Neural cell (in vitro differentiated cells): ENCODE measurements at regions not wholly inside any gene's neighbourhood (a gene's known extent, or its start where the extent isn't known, plus 50 kb on each side); places are given as distances from the start of the nearest gene placed in this dataset.
"Not testable (repeated sequence)": the region's sequence is repeated elsewhere in the genome, so short reads cannot be mapped to it uniquely, and the experiment has no call there.

Source experiments
- H2AFZ ChIP-seq: fragments of 200-600, 300-800 bp; sonication (generic), shearing (Covaris generic); 2 replicates; pipeline ENCODE4 v1.6.0; 2014; ENCODE audit warnings: low read depth, mild to moderate bottlenecking, antibody characterized with exemption, low read length, moderate library complexity
- H3F3A ChIP-seq: fragments of 200-600 bp; shearing (Covaris generic); 2 replicates; pipeline ENCODE4 v1.6.1; 2016; ENCODE audit warnings: mild to moderate bottlenecking, moderate library complexity, mixed read lengths, antibody characterized with exemption, low read length; ENCODE audit not compliant: insufficient read depth, poor library complexity, severe bottlenecking
- H3K27ac ChIP-seq: fragments of 200-600, 300-800 bp; sonication (generic), shearing (Covaris generic); 2 replicates; pipeline ENCODE4 v1.5.1; 2014; ENCODE audit warnings: mild to moderate bottlenecking, low read length, moderate library complexity
- H3K27me3 ChIP-seq: fragments of 300-800, 200-600 bp; sonication (generic), shearing (Covaris generic); 2 replicates; pipeline ENCODE4 v1.6.0; 2014; ENCODE audit warnings: mild to moderate bottlenecking, low read depth, low read length, moderate library complexity; ENCODE audit not compliant: insufficient read depth
- H3K36me3 ChIP-seq: fragments of 300-800, 200-600 bp; sonication (generic), shearing (Covaris generic); 2 replicates; pipeline ENCODE4 v1.5.1; 2014; ENCODE audit warnings: mild to moderate bottlenecking, antibody characterized with exemption, low read length, moderate library complexity; ENCODE audit not compliant: insufficient read depth
- H3K4me2 ChIP-seq: fragments of 300-800, 200-600 bp; sonication (generic), shearing (Covaris generic); 2 replicates; pipeline ENCODE4 v1.6.0; 2014; ENCODE audit warnings: mild to moderate bottlenecking, low read length
- H3K4me3 ChIP-seq: fragments of 300-800, 200-600 bp; sonication (generic), shearing (Covaris generic); 2 replicates; pipeline ENCODE4 v1.5.1; 2014; ENCODE audit warnings: mild to moderate bottlenecking, low read length, moderate library complexity
- H3K79me2 ChIP-seq: fragments of 200-600 bp; shearing (Covaris generic); replicated peaks from 2 replicates; pipeline ENCODE4 v1.6.0; 2014; ENCODE audit warnings: mild to moderate bottlenecking, low read length, moderate library complexity; ENCODE audit not compliant: insufficient read depth
- H3K9ac ChIP-seq: fragments of 300-800, 200-600 bp; sonication (generic), shearing (Covaris generic); 2 replicates; pipeline ENCODE4 v1.6.1; 2016; ENCODE audit warnings: mild to moderate bottlenecking, low read length, mixed read lengths
- H3K9me2 ChIP-seq: fragments of 200-600 bp; shearing (Covaris generic); 2 replicates; pipeline ENCODE4 v1.6.1; 2016; ENCODE audit warnings: mild to moderate bottlenecking, low read length, mixed read lengths; ENCODE audit not compliant: insufficient read depth
- H3K9me3 ChIP-seq: fragments of 200-600, 300-800 bp; sonication (generic), shearing (Covaris generic); 2 replicates; pipeline ENCODE4 v1.6.1; 2016; ENCODE audit warnings: mild to moderate bottlenecking, mixed run types, low read length, moderate library complexity, mixed read lengths
- H4K20me1 ChIP-seq: fragments of 200-600 bp; shearing (Covaris generic); 2 replicates; pipeline ENCODE4 v1.6.1; 2016; ENCODE audit warnings: mild to moderate bottlenecking, mixed run types; ENCODE audit not compliant: insufficient read depth
- EP300 ChIP-seq: fragments of 450-650 bp; conservative IDR thresholded peaks from 2 replicates; pipeline ENCODE4 v1.6.1; 2014; ENCODE audit warnings: antibody characterized with exemption, mild to moderate bottlenecking, moderate library complexity; ENCODE audit not compliant: poor library complexity, severe bottlenecking
- EZH2 ChIP-seq: fragments of 200-600, 300-800 bp; shearing (Covaris generic), sonication (generic); IDR thresholded peaks from 2 replicates; pipeline ENCODE4 v1.6.1; 2014; ENCODE audit warnings: antibody characterized with exemption, low read length, borderline replicate concordance, mild to moderate bottlenecking; ENCODE audit not compliant: insufficient read depth, poor library complexity, severe bottlenecking
- MXI1 ChIP-seq: fragments of 450-650 bp; conservative IDR thresholded peaks from 2 replicates; pipeline ENCODE4 v1.6.1; 2014; ENCODE audit warnings: antibody characterized with exemption, mild to moderate bottlenecking; ENCODE audit not compliant: poor library complexity, severe bottlenecking
- POLR2AphosphoS5 ChIP-seq: IDR thresholded peaks from 2 replicates; pipeline ENCODE4 v1.6.1; 2012
- RAD21 ChIP-seq: fragments of 450-650 bp; conservative IDR thresholded peaks from 2 replicates; pipeline ENCODE4 v1.6.1; 2014; ENCODE audit warnings: antibody characterized with exemption, mild to moderate bottlenecking, moderate library complexity
- SMC3 ChIP-seq: fragments of 450-650 bp; conservative IDR thresholded peaks from 2 replicates; pipeline ENCODE4 v1.6.1; 2014; ENCODE audit warnings: antibody characterized with exemption, mild to moderate bottlenecking, moderate library complexity; ENCODE audit not compliant: poor library complexity
- TAF1 ChIP-seq: IDR thresholded peaks from 2 replicates; pipeline ENCODE4 v1.6.1; 2012; ENCODE audit warnings: low read depth
- TF ChIP-seq, protein P1 (sequence below): IDR thresholded peaks from 2 replicates; pipeline ENCODE4 v1.6.1; 2012; ENCODE audit warnings: borderline replicate concordance
- TF ChIP-seq, protein P2 (sequence below): fragments of 450-650 bp; IDR thresholded peaks from 2 replicates; pipeline ENCODE4 v1.5.1; 2014; ENCODE audit warnings: antibody characterized with exemption, mild to moderate bottlenecking, moderate library complexity; ENCODE audit not compliant: poor library complexity, severe bottlenecking

DNA sequence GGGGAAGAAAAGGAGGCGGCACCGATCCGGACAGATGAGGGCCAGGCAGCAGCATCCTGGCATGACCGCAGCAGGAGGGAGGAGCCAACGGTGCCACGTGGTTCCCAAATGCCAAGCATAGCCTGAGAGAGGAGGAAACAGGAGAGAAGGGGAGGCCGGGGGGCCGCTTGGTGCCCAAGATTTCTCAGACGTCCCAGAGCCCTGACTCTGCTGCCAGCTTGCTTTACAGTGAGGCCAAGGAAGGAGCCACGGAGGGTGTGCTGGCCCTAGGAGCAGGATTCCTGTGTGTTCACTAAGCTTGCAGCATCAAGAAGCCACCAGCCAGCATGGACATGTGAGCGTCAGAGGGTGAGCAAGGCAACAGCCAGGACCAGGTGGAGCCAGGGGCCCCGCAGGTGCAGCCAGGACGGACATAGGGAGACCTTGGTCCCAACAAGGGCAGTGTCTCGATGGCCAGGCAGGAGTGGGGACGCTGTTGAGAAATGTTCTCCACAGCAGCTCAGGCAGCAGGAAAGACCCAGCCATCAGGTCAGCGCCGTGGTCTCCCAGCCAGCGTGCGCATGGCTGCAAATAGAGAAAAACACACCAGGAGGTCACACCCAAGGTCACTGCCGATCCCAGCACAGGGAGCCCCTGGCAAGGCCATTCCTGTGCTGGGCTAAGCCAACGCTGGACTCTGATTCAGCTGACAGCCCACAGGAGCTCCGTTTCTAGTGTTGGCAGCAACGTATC, 143.7 kb downstream of the DLL1 start:
- H3K4me2 ChIP-seq, result no peak overlapping the region
- no peak overlapping the region for H3K27ac ChIP-seq
- no peaks in the 10 kb centered on the region for H4K20me1 ChIP-seq
- H3K9me2 ChIP-seq, result no peaks in the 10 kb centered on the region
- no peaks in the 10 kb centered on the region for H3F3A ChIP-seq
- no peaks in the 10 kb centered on the region for H3K27me3 ChIP-seq
- TF ChIP-seq EP300 (no peak), POLR2AphosphoS5 (no peak), SMC3 (no peak), TAF1 (no peak), EZH2 (no peak), MXI1 (no peak), RAD21 (no peak)
- TF ChIP-seq, protein P1, sequence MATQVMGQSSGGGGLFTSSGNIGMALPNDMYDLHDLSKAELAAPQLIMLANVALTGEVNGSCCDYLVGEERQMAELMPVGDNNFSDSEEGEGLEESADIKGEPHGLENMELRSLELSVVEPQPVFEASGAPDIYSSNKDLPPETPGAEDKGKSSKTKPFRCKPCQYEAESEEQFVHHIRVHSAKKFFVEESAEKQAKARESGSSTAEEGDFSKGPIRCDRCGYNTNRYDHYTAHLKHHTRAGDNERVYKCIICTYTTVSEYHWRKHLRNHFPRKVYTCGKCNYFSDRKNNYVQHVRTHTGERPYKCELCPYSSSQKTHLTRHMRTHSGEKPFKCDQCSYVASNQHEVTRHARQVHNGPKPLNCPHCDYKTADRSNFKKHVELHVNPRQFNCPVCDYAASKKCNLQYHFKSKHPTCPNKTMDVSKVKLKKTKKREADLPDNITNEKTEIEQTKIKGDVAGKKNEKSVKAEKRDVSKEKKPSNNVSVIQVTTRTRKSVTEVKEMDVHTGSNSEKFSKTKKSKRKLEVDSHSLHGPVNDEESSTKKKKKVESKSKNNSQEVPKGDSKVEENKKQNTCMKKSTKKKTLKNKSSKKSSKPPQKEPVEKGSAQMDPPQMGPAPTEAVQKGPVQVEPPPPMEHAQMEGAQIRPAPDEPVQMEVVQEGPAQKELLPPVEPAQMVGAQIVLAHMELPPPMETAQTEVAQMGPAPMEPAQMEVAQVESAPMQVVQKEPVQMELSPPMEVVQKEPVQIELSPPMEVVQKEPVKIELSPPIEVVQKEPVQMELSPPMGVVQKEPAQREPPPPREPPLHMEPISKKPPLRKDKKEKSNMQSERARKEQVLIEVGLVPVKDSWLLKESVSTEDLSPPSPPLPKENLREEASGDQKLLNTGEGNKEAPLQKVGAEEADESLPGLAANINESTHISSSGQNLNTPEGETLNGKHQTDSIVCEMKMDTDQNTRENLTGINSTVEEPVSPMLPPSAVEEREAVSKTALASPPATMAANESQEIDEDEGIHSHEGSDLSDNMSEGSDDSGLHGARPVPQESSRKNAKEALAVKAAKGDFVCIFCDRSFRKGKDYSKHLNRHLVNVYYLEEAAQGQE, result no peak
- TF ChIP-seq, protein P2, sequence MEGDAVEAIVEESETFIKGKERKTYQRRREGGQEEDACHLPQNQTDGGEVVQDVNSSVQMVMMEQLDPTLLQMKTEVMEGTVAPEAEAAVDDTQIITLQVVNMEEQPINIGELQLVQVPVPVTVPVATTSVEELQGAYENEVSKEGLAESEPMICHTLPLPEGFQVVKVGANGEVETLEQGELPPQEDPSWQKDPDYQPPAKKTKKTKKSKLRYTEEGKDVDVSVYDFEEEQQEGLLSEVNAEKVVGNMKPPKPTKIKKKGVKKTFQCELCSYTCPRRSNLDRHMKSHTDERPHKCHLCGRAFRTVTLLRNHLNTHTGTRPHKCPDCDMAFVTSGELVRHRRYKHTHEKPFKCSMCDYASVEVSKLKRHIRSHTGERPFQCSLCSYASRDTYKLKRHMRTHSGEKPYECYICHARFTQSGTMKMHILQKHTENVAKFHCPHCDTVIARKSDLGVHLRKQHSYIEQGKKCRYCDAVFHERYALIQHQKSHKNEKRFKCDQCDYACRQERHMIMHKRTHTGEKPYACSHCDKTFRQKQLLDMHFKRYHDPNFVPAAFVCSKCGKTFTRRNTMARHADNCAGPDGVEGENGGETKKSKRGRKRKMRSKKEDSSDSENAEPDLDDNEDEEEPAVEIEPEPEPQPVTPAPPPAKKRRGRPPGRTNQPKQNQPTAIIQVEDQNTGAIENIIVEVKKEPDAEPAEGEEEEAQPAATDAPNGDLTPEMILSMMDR, result no peak
- no peaks in the 10 kb centered on the region for H3K9me3 ChIP-seq
- H3K9ac ChIP-seq, result no peak overlapping the region
- H3K36me3 ChIP-seq, result no peaks in the 10 kb centered on the region
- no peak overlapping the region for H2AFZ ChIP-seq
- H3K4me3 ChIP-seq, result no peak overlapping the region
- H3K79me2 ChIP-seq, result no peaks in the 10 kb centered on the region

DNA sequence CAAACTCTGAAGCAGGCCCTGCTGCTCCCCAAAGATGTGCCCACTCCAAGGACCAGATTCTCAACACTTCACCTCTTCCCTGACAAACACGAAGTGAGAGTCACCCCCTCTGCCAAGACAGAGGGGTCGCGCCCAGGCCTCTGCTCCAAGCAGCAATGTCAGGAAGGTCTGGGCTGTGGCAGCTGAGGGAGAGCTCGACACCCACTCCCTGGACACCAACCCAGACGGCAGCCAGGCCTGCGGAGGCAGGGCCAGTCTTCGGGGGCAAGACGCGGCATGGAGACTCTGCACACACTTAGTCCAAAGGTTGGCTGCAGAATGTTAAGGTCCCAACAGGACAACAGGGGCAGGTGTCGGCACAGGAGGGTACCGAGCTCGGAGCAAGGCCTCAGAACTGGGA, 144.2 kb downstream of the DLL1 start:
- H3K4me3 ChIP-seq, result no peak overlapping the region
- no peaks in the 10 kb centered on the region for H3K9me3 ChIP-seq
- H3K36me3 ChIP-seq, result no peaks in the 10 kb centered on the region
- no peak overlapping the region for H3K9ac ChIP-seq
- H2AFZ ChIP-seq, result no peak overlapping the region
- no peak overlapping the region for H3K27ac ChIP-seq
- H3K27me3 ChIP-seq, result no peaks in the 10 kb centered on the region
- no peak overlapping the region for H3K4me2 ChIP-seq
- no peaks in the 10 kb centered on the region for H3K79me2 ChIP-seq
- H3F3A ChIP-seq, result no peaks in the 10 kb centered on the region
- no peaks in the 10 kb centered on the region for H3K9me2 ChIP-seq
- no peaks in the 10 kb centered on the region for H4K20me1 ChIP-seq
- no peak for TF ChIP-seq SMC3
- no peak for TF ChIP-seq POLR2AphosphoS5
- no peak for TF ChIP-seq MXI1
- TF ChIP-seq EP300, result no peak

DNA sequence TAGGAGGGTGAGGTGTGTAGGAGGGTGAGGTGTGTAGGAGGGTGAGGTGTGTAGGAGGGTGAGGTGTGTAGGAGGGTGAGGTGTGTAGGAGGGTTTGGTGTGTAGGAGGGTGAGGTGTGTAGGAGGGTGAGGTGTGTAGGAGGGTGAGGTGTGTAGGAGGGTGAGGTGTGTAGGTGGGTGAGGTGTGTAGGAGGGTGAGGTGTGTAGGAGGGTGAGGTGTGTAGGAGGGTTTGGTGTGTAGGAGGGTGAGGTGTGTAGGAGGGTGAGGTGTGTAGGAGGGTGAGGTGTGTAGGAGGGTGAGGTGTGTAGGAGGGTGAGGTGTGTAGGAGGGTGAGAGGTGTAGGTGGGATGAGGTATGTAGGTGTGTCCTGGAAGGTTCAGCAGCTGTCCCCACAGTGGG, 144.7 kb downstream of the DLL1 start:
- H3K9me2 ChIP-seq, H3K36me3 ChIP-seq, H3K4me2 ChIP-seq, H2AFZ ChIP-seq, H3K79me2 ChIP-seq, H3K27me3 ChIP-seq, H3K9me3 ChIP-seq, H3K9ac ChIP-seq, H3K27ac ChIP-seq, H3F3A ChIP-seq, H4K20me1 ChIP-seq, H3K4me3 ChIP-seq: not testable (repeated sequence)

DNA sequence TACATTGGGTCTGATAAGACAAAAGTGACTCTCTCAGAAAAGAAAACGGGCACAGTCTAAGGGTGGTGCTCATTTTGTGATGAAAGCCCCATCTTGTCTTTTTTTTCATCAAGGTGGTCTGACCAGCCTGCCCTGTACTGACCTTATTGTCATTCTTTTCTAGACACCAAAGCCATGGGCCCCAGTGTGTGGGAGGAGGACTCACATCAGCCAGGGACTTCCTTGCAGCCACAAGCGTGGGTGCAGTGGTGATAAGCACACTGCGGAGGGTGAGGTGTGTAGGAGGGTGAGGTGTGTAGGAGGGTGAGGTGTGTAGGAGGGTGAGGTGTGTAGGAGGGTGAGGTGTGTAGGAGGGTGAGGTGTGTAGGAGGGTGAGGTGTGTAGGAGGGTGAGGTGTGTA, 145.2 kb downstream of the DLL1 start:
- not testable (repeated sequence) for H4K20me1 ChIP-seq, H3K4me3 ChIP-seq, H3K4me2 ChIP-seq, H3K9me2 ChIP-seq, H3K9me3 ChIP-seq, H3K9ac ChIP-seq, H3K27me3 ChIP-seq, H3F3A ChIP-seq, H3K79me2 ChIP-seq, H3K27ac ChIP-seq, H2AFZ ChIP-seq, H3K36me3 ChIP-seq
